ENCODE measurements at regions not wholly inside any gene's neighbourhood (a gene's known extent, or its start where the extent isn't known, plus 50 kb on each side); places are given as distances from the start of the nearest gene placed in this dataset.

DNA sequence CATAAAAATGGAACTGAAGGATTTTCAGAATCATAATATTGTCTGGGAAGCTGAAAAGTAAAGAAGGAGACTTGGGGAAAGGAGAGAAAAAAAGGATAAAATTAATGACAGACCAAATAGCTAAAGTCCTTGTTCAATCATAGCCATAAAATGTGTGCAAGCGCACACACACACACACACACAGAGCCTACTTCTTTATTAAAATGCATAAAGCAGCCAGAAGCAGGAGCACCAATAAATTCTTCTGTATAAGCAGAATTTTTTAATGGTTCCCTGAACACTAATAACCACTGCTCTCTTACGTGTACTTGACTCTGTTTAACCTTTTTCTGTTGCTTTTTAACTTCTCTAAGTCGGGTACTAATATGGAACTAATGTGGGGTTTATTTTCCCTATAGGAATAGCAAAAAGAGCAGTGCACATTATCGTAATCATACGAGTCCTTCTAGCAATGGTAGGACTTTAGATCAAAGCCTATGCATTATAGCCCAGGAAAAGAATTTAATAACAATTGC is 131.0 kb upstream of the PSMD7 start:
- no peak overlapping the region for H3K27ac ChIP-seq (ENCODE audit: low read depth in 1 of 2, low read length in 2 of 2)
- H3K4me1 ChIP-seq (ENCODE audit: control insufficient read depth in 1 of 2, insufficient read depth in 2 of 2, low read length in 2 of 2) = peaks cover 0 to 3% of the 10 kb centered on the region in 2 donors
- 76 to 77% methylated on average over 5 of the region's 5 CpGs for WGBS, 2 donors
- H3K4me3 ChIP-seq (ENCODE audit: low read length in 2 of 2) = no peak overlapping the region
- ATAC-seq (ENCODE audit: low FRiP score) = no peak
- no peak for DNase-seq
- no peaks in the 10 kb centered on the region for H3K27me3 ChIP-seq (ENCODE audit: control insufficient read depth in 1 of 2, insufficient read depth in 2 of 2, low read length in 1 of 2)
- intact Hi-C loops (cut with DNase I) = no loop called here
- H3K36me3 ChIP-seq (ENCODE audit: control insufficient read depth in 1 of 2, insufficient read depth in 2 of 2, low read length in 1 of 2) = no peaks in the 10 kb centered on the region
- no peaks in the 10 kb centered on the region for H3K9me3 ChIP-seq (ENCODE audit: control insufficient read depth, low read length)

GRCh38 chr16:74160759-74161158 is 135.9 kb upstream of the PSMD7 start:
- Histone ChIP-seq H3K4me1 (ENCODE audit: control insufficient read depth in 1 of 2, insufficient read depth in 2 of 2, low read length in 2 of 2) (no peaks in the 10 kb centered on the region), H3K9me3 (ENCODE audit: control insufficient read depth, low read length) (no peaks in the 10 kb centered on the region), H3K36me3 (ENCODE audit: control insufficient read depth in 1 of 2, insufficient read depth in 2 of 2, low read length in 1 of 2) (no peaks in the 10 kb centered on the region), H3K4me3 (ENCODE audit: low read length in 2 of 2) (no peak overlapping the region), H3K27me3 (ENCODE audit: control insufficient read depth in 1 of 2, insufficient read depth in 2 of 2, low read length in 1 of 2) (no peaks in the 10 kb centered on the region), H3K27ac (ENCODE audit: low read depth in 1 of 2, low read length in 2 of 2) (no peak overlapping the region)
- WGBS, 2 donors = 91 to 92% methylated on average over 2 of the region's 2 CpGs
- ATAC-seq (ENCODE audit: low FRiP score) (no peak), DNase-seq (no peak)
- intact Hi-C loops (cut with DNase I) = no loop called here

DNA sequence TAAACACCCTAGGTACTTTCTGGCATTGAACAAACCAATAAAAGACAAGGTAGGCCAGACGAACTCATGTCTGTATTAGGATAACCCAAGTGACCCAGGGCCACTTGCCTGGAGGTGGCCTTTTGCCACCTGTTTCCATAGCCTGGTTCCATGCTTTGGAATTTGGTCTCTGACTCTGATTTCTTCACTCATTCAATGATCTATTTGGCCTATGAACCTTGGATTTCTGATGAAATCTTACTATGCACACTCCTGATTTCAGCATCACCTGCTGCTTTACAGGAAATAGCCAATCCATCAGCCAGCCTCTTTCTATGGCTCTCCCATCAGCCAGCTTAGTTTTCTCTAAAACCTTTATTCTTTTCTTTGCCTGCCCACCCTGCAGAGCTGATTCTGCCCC is 142.8 kb upstream of the PSMD7 start:
- no peak overlapping the region for H3K4me3 ChIP-seq (ENCODE audit: low read length in 2 of 2)
- intact Hi-C loops (cut with DNase I) = no loop called here
- no peaks in the 10 kb centered on the region for H3K27me3 ChIP-seq (ENCODE audit: control insufficient read depth in 1 of 2, insufficient read depth in 2 of 2, low read length in 1 of 2)
- ATAC-seq (ENCODE audit: low FRiP score) (no peak), DNase-seq (no peak)
- WGBS, 2 donors = 64 to 70% methylated on average over 1 of the region's 1 CpG
- no peak overlapping the region for H3K27ac ChIP-seq (ENCODE audit: low read depth in 1 of 2, low read length in 2 of 2)
- H3K9me3 ChIP-seq (ENCODE audit: control insufficient read depth, low read length) = no peaks in the 10 kb centered on the region
- H3K36me3 ChIP-seq (ENCODE audit: control insufficient read depth in 1 of 2, insufficient read depth in 2 of 2, low read length in 1 of 2) = no peaks in the 10 kb centered on the region
- H3K4me1 ChIP-seq (ENCODE audit: control insufficient read depth in 1 of 2, insufficient read depth in 2 of 2, low read length in 2 of 2) = peaks cover 2% of the 10 kb centered on the region in 2 donors

DNA sequence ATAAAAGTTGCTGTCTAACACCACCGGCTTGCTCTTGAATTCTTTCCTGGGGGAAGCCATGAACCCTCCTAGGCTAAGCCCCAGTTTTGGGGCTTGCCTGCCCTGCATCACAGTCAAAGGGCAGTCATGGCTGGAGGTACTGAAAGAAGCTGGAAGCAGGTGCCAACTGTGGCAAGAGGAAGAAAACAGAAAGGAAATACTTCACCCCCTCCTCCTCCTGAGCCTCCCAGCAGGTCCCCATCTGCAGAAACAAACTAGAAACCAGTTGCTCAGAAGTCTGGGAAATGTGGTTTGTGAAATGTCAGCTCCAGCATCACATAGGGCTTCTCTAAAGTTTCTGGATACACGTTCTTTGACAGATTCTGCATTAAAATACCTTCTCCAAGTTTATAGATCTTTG is 150.0 kb upstream of the PSMD7 start:
- H3K4me1 ChIP-seq (ENCODE audit: control insufficient read depth in 1 of 2, insufficient read depth in 2 of 2, low read length in 2 of 2) = no peaks in the 10 kb centered on the region
- 83 to 86% methylated on average over 2 of the region's 2 CpGs for WGBS, 2 donors

GRCh38 chr16:74143171-74143570 is 153.4 kb upstream of the PSMD7 start:
- Histone ChIP-seq H3K9me3 (ENCODE audit: control insufficient read depth, low read length) (no peaks in the 10 kb centered on the region), H3K4me1 (ENCODE audit: control insufficient read depth in 1 of 2, insufficient read depth in 2 of 2, low read length in 2 of 2) (no peaks in the 10 kb centered on the region), H3K36me3 (ENCODE audit: control insufficient read depth in 1 of 2, insufficient read depth in 2 of 2, low read length in 1 of 2) (no peaks in the 10 kb centered on the region), H3K4me3 (ENCODE audit: low read length in 2 of 2) (no peak overlapping the region), H3K27me3 (ENCODE audit: control insufficient read depth in 1 of 2, insufficient read depth in 2 of 2, low read length in 1 of 2) (no peaks in the 10 kb centered on the region), H3K27ac (ENCODE audit: low read depth in 1 of 2, low read length in 2 of 2) (no peak overlapping the region)
- WGBS, 2 donors = 41 to 50% methylated on average over 3 of the region's 3 CpGs
- ATAC-seq (ENCODE audit: low FRiP score) = no peak
- intact Hi-C loops (cut with DNase I) = no loop called here
- no peak for DNase-seq

More for the DNA sequence above, 150.0 kb upstream of the PSMD7 start:
- no peak for DNase-seq
- H3K4me3 ChIP-seq (ENCODE audit: low read length in 2 of 2) = no peak overlapping the region
- H3K27me3 ChIP-seq (ENCODE audit: control insufficient read depth in 1 of 2, insufficient read depth in 2 of 2, low read length in 1 of 2) = no peaks in the 10 kb centered on the region
- no peak for ATAC-seq (ENCODE audit: low FRiP score)
- H3K27ac ChIP-seq (ENCODE audit: low read depth in 1 of 2, low read length in 2 of 2) = no peak overlapping the region
- intact Hi-C loops (cut with DNase I) = no loop called here
- H3K9me3 ChIP-seq (ENCODE audit: control insufficient read depth, low read length) = no peaks in the 10 kb centered on the region
- H3K36me3 ChIP-seq (ENCODE audit: control insufficient read depth in 1 of 2, insufficient read depth in 2 of 2, low read length in 1 of 2) = no peaks in the 10 kb centered on the region

GRCh38 chr16:74141015-74141414 is 155.6 kb upstream of the PSMD7 start:
- Histone ChIP-seq H3K27ac (ENCODE audit: low read depth in 1 of 2, low read length in 2 of 2) (no peak overlapping the region), H3K36me3 (ENCODE audit: control insufficient read depth in 1 of 2, insufficient read depth in 2 of 2, low read length in 1 of 2) (no peaks in the 10 kb centered on the region), H3K4me1 (ENCODE audit: control insufficient read depth in 1 of 2, insufficient read depth in 2 of 2, low read length in 2 of 2) (no peaks in the 10 kb centered on the region), H3K4me3 (ENCODE audit: low read length in 2 of 2) (no peak overlapping the region), H3K9me3 (ENCODE audit: control insufficient read depth, low read length) (no peaks in the 10 kb centered on the region), H3K27me3 (ENCODE audit: control insufficient read depth in 1 of 2, insufficient read depth in 2 of 2, low read length in 1 of 2) (no peaks in the 10 kb centered on the region)
- no peak for DNase-seq
- no peak for ATAC-seq (ENCODE audit: low FRiP score)
- intact Hi-C loops (cut with DNase I) = no loop called here
- 90 to 93% methylated on average over 3 of the region's 3 CpGs for WGBS, 2 donors

DNA sequence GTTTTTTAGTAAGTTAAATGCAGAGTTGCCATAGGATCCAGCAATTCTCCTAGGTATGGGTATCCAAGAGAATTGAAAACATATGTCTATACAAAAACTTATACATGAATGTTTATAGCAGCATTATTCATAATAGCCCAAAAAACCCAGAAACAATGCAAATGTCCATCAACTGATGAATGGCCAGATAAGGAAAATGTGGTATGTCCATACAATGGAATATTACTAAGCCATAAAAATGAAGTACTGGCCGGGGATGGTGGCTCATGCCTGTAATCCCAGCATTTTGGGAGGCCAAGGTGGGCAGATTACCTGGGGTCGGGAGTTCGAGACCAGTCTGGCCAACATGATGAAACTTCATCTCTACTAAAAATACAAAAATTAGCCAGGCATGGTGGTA is 156.1 kb upstream of the PSMD7 start:
- Histone ChIP-seq H3K27me3 (ENCODE audit: control insufficient read depth in 1 of 2, insufficient read depth in 2 of 2, low read length in 1 of 2) (no peaks in the 10 kb centered on the region), H3K27ac (ENCODE audit: low read depth in 1 of 2, low read length in 2 of 2) (no peak overlapping the region), H3K4me1 (ENCODE audit: control insufficient read depth in 1 of 2, insufficient read depth in 2 of 2, low read length in 2 of 2) (no peaks in the 10 kb centered on the region), H3K9me3 (ENCODE audit: control insufficient read depth, low read length) (no peaks in the 10 kb centered on the region), H3K36me3 (ENCODE audit: control insufficient read depth in 1 of 2, insufficient read depth in 2 of 2, low read length in 1 of 2) (no peaks in the 10 kb centered on the region), H3K4me3 (ENCODE audit: low read length in 2 of 2) (no peak overlapping the region)
- intact Hi-C loops (cut with DNase I) = no loop called here
- DNase-seq = no peak
- no peak for ATAC-seq (ENCODE audit: low FRiP score)
- 95% methylated on average over 3 of the region's 3 CpGs for WGBS, 2 donors

DNA sequence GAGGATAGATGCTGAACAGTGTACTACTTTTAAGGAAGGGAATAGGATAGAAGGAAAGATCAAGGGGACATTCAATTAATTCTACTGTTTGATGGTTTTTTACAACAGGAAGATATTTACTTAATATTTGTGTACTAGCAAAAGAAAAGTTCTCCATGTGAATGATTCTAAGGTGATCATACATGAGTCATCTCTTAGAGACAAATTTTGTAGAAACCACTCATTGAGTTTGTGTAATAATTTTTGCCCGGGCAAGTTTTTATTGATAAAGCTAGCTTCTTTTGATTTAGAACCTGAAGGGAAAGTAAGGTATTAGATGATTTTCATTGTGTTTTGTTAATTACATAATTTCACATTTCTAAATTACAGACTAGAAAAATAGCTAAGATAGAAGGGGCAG is 172.8 kb upstream of the PSMD7 start:
- WGBS, 2 donors = 97% methylated on average over 1 of the region's 1 CpG
- intact Hi-C loops (cut with DNase I) = no loop called here

GRCh38 chr16:74123195-74123594 is 173.4 kb upstream of the PSMD7 start:
- intact Hi-C loops (cut with DNase I) = no loop called here
- ATAC-seq (ENCODE audit: low FRiP score) (no peak), DNase-seq (no peak)
- Histone ChIP-seq H3K4me1 (ENCODE audit: control insufficient read depth in 1 of 2, insufficient read depth in 2 of 2, low read length in 2 of 2) (no peaks in the 10 kb centered on the region), H3K4me3 (ENCODE audit: low read length in 2 of 2) (no peak overlapping the region), H3K27ac (ENCODE audit: low read depth in 1 of 2, low read length in 2 of 2) (no peak overlapping the region), H3K9me3 (ENCODE audit: control insufficient read depth, low read length) (no peaks in the 10 kb centered on the region), H3K36me3 (ENCODE audit: control insufficient read depth in 1 of 2, insufficient read depth in 2 of 2, low read length in 1 of 2) (no peaks in the 10 kb centered on the region), H3K27me3 (ENCODE audit: control insufficient read depth in 1 of 2, insufficient read depth in 2 of 2, low read length in 1 of 2) (no peaks in the 10 kb centered on the region)
- WGBS, 2 donors = 88 to 94% methylated on average over 4 of the region's 4 CpGs

More for the DNA sequence above, 172.8 kb upstream of the PSMD7 start:
- ATAC-seq (ENCODE audit: low FRiP score) = no peak
- Histone ChIP-seq H3K36me3 (ENCODE audit: control insufficient read depth in 1 of 2, insufficient read depth in 2 of 2, low read length in 1 of 2) (no peaks in the 10 kb centered on the region), H3K4me1 (ENCODE audit: control insufficient read depth in 1 of 2, insufficient read depth in 2 of 2, low read length in 2 of 2) (no peaks in the 10 kb centered on the region), H3K27me3 (ENCODE audit: control insufficient read depth in 1 of 2, insufficient read depth in 2 of 2, low read length in 1 of 2) (no peaks in the 10 kb centered on the region), H3K9me3 (ENCODE audit: control insufficient read depth, low read length) (no peaks in the 10 kb centered on the region), H3K4me3 (ENCODE audit: low read length in 2 of 2) (no peak overlapping the region), H3K27ac (ENCODE audit: low read depth in 1 of 2, low read length in 2 of 2) (no peak overlapping the region)
- no peak for DNase-seq

Data from aorta (tissue), 5 donors.